Gastroesophageal sphincter (tissue), 4 donors: ENCODE measurements at regions not wholly inside any gene's neighbourhood (a gene's known extent, or its start where the extent isn't known, plus 50 kb on each side); places are given as distances from the start of the nearest gene placed in this dataset.

Source experiments
- ATAC-seq: fragments of 150-250 bp; one replicate; pipeline ENCODE4 v1.9.1; 2016; ENCODE audit warnings: mild to moderate bottlenecking, moderate library complexity
- H3K27ac ChIP-seq, 4 donors: fragments of 200-600 bp; sonication (generic) in 3 of 4; 1 replicate in 3 of 4; 2 replicates in 1 of 4; pipeline ENCODE4 v1.5.1; 2016 to 2019
- H3K27me3 ChIP-seq: fragments of 200-600 bp; sonication (generic); one replicate; pipeline ENCODE4 v1.5.1; 2019
- H3K36me3 ChIP-seq, 2 donors: fragments of 200-600 bp; sonication (generic); one replicate each; pipeline ENCODE4 v1.5.1; 2019; ENCODE audit warnings: control low read depth in 1 of 2
- H3K4me1 ChIP-seq, 3 donors: fragments of 200-600 bp; sonication (generic); 1 replicate in 2 of 3; 2 replicates in 1 of 3; pipeline ENCODE4 v1.5.1; 2016 to 2019; ENCODE audit warnings: control low read depth in 2 of 3
- H3K4me3 ChIP-seq, 2 donors: fragments of 200-600 bp; sonication (generic); one replicate each; pipeline ENCODE4 v1.5.1; 2019; ENCODE audit warnings: mild to moderate bottlenecking in 1 of 2, moderate library complexity in 1 of 2
- H3K9me3 ChIP-seq, 3 donors: fragments of 200-600 bp; sonication (generic); one replicate each; pipeline ENCODE4 v1.5.1; 2017 to 2019; ENCODE audit warnings: control low read depth in 2 of 3
- CTCF ChIP-seq, 4 experiments: fragments of 200-600 bp in 2 of 4; fragments of 450-650 bp in 2 of 4; sonication (generic) in 1 of 4; IDR thresholded peaks; one replicate each; pipeline ENCODE4 v1.5.1; 2017 to 2019; ENCODE audit warnings: antibody characterized with exemption in 4 of 4, mild to moderate bottlenecking in 2 of 4, moderate library complexity in 2 of 4
- EP300 ChIP-seq: sonication (generic); formaldehyde crosslinking; IDR thresholded peaks from one replicate; pipeline ENCODE4 v1.6.1; 2017; ENCODE audit warnings: antibody characterized with exemption, mild to moderate bottlenecking
- POLR2A ChIP-seq, 2 donors: fragments of 450-650 bp; IDR thresholded peaks; one replicate each; pipeline ENCODE4 v1.6.1; 2017; ENCODE audit warnings: antibody characterized with exemption in 2 of 2, mild to moderate bottlenecking in 2 of 2, moderate library complexity in 1 of 2
- POLR2AphosphoS5 ChIP-seq: sonication (generic); formaldehyde crosslinking; IDR thresholded peaks from one replicate; pipeline ENCODE4 v1.6.1; 2017; ENCODE audit warnings: antibody characterized with exemption
- WGBS, 2 donors: methylation state at CpG; one replicate each; pipeline ENCODE4 v1.1.5; 2018; ENCODE audit warnings: low coverage in 1 of 2; 5-methylcytosine and 5-hydroxymethylcytosine counted together

DNA sequence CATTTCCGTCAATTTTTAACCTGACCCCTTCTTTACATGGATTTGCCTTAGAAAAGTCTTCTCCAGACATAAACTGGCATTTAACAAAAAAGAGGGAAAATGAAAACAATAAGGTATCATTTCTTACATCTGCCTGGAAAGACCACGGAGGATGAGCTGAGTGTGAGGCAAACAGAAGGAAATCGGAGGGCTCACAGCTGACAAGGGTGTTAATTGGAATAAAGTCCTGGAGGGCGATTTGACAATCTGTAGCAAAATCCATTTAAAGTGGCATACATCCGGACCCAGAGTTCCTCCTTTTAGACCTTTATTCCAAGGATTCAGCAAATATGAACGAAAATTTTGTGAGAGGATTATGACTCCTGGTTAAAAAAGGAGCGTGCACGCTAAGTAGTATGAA, 179.7 kb upstream of the COPS8 start:
- H3K27ac ChIP-seq, result no peak overlapping the region
- peaks cover 41% of the 10 kb centered on the region for H3K27me3 ChIP-seq
- no peaks in the 10 kb centered on the region for H3K36me3 ChIP-seq
- WGBS, 2 donors, result 64 to 78% methylated on average over 8 of the region's 8 CpGs
- no peak for ATAC-seq
- no peak overlapping the region for H3K4me3 ChIP-seq
- H3K4me1 ChIP-seq, result no peaks in the 10 kb centered on the region
- H3K9me3 ChIP-seq, result no peaks in the 10 kb centered on the region
- TF ChIP-seq POLR2A (IDR thresholded peaks at IDR 0.05) (no peak), POLR2AphosphoS5 (no peak), EP300 (no peak), CTCF (IDR thresholded peaks at IDR 0.05) (no peak)

DNA sequence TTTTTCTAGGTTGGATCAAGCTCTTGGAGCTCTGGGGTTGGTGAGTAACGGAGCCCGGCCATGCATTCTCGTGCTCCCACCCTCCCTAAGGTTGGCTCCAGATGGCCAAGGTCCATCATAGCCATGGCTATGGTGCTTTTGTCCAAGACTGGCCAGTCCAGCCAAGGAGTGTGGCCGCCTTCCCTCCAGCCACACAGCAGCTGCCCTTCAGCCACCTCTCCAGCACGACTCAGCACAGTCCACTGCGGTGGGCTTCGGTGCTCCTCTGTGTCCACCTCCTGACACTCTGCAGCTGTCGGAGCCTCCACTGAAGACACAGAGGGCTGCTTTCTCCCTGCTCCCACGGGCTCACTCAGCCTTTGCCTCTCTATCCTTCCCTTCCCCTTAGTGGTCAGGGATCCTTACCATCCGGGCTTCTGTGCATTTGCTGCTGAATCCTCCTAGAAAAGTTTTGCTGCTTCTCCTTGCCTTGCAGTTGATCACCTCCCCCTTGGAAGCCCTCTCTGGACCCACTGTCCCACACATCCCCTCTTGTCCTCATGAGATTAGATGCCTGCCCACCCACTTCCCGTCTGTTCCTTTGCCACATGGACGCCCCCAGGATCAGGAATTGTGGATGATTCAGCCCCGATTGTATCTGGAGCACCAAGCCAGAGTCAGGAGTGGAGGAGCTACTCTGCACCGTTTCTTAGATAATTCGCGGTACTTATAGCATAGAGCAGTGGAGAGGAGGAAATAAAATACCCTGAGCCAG, 177.1 kb upstream of the COPS8 start:
- no peaks in the 10 kb centered on the region for H3K36me3 ChIP-seq
- H3K27ac ChIP-seq, result no peak overlapping the region
- no peaks in the 10 kb centered on the region for H3K9me3 ChIP-seq
- TF ChIP-seq POLR2A (IDR thresholded peaks at IDR 0.05) (no peak), CTCF (IDR thresholded peaks at IDR 0.05) (no peak), POLR2AphosphoS5 (no peak), EP300 (no peak)
- H3K27me3 ChIP-seq, result peaks cover 38% of the 10 kb centered on the region
- H3K4me3 ChIP-seq, result no peak overlapping the region
- no peaks in the 10 kb centered on the region for H3K4me1 ChIP-seq
- WGBS, 2 donors, result 71 to 80% methylated on average over 1 to 9 of the region's 16 CpGs
- no peak for ATAC-seq

DNA sequence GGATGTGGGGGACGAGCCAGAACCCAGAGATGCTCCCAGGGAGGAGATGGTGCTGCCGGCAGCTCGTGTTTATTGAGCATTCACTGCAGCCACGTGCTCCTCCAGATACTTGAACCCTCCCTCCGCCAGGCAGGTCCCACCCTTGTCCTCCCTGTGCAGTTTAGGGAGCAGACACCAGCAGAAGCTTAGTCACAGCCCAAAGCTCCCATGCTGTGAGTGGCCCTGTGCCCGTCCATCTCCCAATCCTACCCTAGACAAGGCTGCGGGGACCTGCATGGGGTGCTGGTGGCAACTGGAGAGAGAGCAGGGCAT, 176.5 kb upstream of the COPS8 start:
- no peak overlapping the region for H3K4me3 ChIP-seq
- no CpG with 5 or more reads among the region's 7 CpGs for WGBS, 2 donors
- no peak for ATAC-seq
- H3K4me1 ChIP-seq, result no peaks in the 10 kb centered on the region
- no peak overlapping the region for H3K27ac ChIP-seq
- no peaks in the 10 kb centered on the region for H3K9me3 ChIP-seq
- H3K36me3 ChIP-seq, result no peaks in the 10 kb centered on the region
- TF ChIP-seq POLR2A (IDR thresholded peaks at IDR 0.05) (no peak), EP300 (no peak), POLR2AphosphoS5 (no peak), CTCF (IDR thresholded peaks at IDR 0.05) (no peak)
- H3K27me3 ChIP-seq, result peaks cover 33% of the 10 kb centered on the region

DNA sequence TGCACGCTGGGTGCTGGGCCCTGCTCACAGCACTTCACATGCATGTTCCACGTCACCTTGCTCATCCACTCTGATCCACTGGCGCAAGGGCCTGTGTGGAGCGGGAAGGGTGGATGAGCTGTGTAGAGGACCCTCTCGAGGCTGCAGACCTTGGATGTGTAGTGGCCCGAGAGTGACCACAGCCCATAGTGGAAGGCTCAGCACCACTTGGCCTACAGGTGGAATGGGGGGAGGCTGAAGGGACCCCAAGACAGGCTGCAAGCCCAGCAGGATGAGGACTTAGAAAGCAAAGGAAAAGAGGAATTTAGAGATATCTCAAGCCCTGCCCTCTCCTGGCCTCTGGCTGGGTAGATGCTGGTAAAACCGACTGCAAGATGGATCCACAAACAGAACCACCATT, 175.9 kb upstream of the COPS8 start:
- no peak overlapping the region for H3K27ac ChIP-seq
- H3K36me3 ChIP-seq, result no peaks in the 10 kb centered on the region
- 71 to 78% methylated on average over 3 of the region's 7 CpGs for whole genome bisulfite sequencing, 2 donors
- H3K4me1 ChIP-seq, result no peaks in the 10 kb centered on the region
- no peak for ATAC-seq
- H3K9me3 ChIP-seq, result no peaks in the 10 kb centered on the region
- H3K27me3 ChIP-seq, result peaks cover 26% of the 10 kb centered on the region
- no peak overlapping the region for H3K4me3 ChIP-seq
- TF ChIP-seq CTCF (IDR thresholded peaks at IDR 0.05), result no peak
- no peak for TF ChIP-seq EP300
- TF ChIP-seq POLR2A (IDR thresholded peaks at IDR 0.05), result no peak

DNA sequence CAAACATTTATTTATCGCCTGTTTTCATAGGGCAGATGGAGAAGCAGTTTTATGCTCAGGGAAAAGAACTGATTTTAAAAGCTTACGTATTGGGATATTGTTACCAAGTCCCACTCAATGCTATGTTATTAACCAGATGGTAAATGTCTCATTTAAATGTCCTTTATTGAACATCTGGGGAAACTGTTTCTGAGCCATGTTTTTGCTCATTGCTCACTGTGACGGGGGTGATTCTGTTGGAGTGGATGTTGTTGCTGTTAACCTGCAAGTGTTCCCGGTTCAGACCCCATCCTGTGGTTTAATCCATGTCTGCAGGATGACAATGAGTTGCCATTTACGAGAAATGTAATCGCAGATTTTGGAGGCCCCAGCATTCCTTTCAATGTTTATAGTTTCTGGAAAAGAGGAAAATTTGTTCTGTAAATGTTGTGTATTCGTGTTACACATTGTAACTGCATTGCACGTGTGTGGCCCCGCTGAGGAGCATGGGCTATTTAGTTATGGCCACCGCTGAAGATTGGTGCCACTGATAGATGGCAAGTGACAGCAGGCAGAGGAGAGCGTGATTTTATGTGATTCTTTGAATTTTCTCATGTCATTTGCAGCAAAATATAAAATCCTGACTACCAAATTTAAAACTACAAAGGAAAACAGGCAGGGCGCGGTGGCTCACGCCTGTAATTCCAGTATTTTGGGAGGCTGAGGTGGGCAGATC, 174.8 kb upstream of the COPS8 start:
- Histone ChIP-seq H3K27me3 (peaks cover 22% of the 10 kb centered on the region), H3K36me3 (no peaks in the 10 kb centered on the region), H3K4me3 (no peak overlapping the region), H3K9me3 (no peaks in the 10 kb centered on the region), H3K4me1 (no peaks in the 10 kb centered on the region), H3K27ac (no peak overlapping the region)
- 81% methylated on average over 11 to 13 of the region's 14 CpGs for WGBS, 2 donors
- TF ChIP-seq CTCF (IDR thresholded peaks at IDR 0.05), result no peak
- no peak for ATAC-seq
